Spinal cord (tissue), 9 donors: ENCODE measurements at regions not wholly inside any gene's neighbourhood (a gene's known extent, or its start where the extent isn't known, plus 50 kb on each side); places are given as distances from the start of the nearest gene placed in this dataset.
A peak's percentile ranks its signal among the peaks of the same experiment; 100 is the strongest.

Experiments used
- DNase-seq, 6 donors: peaks; one replicate each; pipeline versions ENCODE4 v3.0.0 to v3.0.0-alpha.2; 2013 to 2015; ENCODE audit warnings: low spot score in 6 of 6, low read depth in 4 of 6
- H3K27ac ChIP-seq: one replicate; pipeline ENCODE4 v1.5.1; 2013; ENCODE audit warnings: low read depth, low read length, control low read depth
- H3K27me3 ChIP-seq: one replicate; pipeline ENCODE4 v1.6.1; 2013; ENCODE audit warnings: low read length; ENCODE audit not compliant: control insufficient read depth, insufficient read depth
- H3K36me3 ChIP-seq: one replicate; pipeline ENCODE4 v1.6.1; 2013; ENCODE audit warnings: low read length; ENCODE audit not compliant: control insufficient read depth, insufficient read depth
- H3K4me1 ChIP-seq: one replicate; pipeline ENCODE4 v1.6.1; 2013; ENCODE audit warnings: low read length; ENCODE audit not compliant: control insufficient read depth, insufficient read depth
- H3K4me3 ChIP-seq: one replicate; pipeline ENCODE4 v1.5.1; 2013; ENCODE audit warnings: low read depth, low read length, control low read depth
- H3K9me3 ChIP-seq: one replicate; pipeline ENCODE4 v1.6.1; 2013; ENCODE audit warnings: low read length; ENCODE audit not compliant: control insufficient read depth, insufficient read depth
- WGBS: methylation state at CpG from one replicate; pipeline ENCODE4 v1.1.5; 2013; ENCODE audit warnings: missing lambda C conversion rate; ENCODE audit not compliant: insufficient coverage; 5-methylcytosine and 5-hydroxymethylcytosine counted together
- donor health status: healthy.

- WGBS, result 100% methylated on average over 1 of the region's 2 CpGs
- no peak overlapping the region for H3K27ac ChIP-seq
- DNase-seq, result no peak
- H3K27me3 ChIP-seq, result no peaks in the 10 kb centered on the region
- H3K4me3 ChIP-seq, result no peak overlapping the region
- H3K36me3 ChIP-seq, result no peaks in the 10 kb centered on the region
- H3K4me1 ChIP-seq, result no peaks in the 10 kb centered on the region
- peaks cover 2% of the 10 kb centered on the region for H3K9me3 ChIP-seq
These were observed 561.1 kb upstream of the ACO1 start for GRCh38 chr9:31823365-31823764.

GRCh38 chr9:31824860-31825259 is 559.6 kb upstream of the ACO1 start:
- no CpG with 5 or more reads among the region's 2 CpGs for WGBS

GRCh38 chr9:31837211-31837610 is 547.2 kb upstream of the ACO1 start:
- no peak overlapping the region for H3K4me3 ChIP-seq
- WGBS, result no CpG with 5 or more reads among the region's 3 CpGs
- H3K4me1 ChIP-seq, result no peaks in the 10 kb centered on the region
- H3K27ac ChIP-seq, result no peak overlapping the region
- no peaks in the 10 kb centered on the region for H3K9me3 ChIP-seq
- H3K27me3 ChIP-seq, result no peaks in the 10 kb centered on the region
- H3K36me3 ChIP-seq, result no peaks in the 10 kb centered on the region
- DNase-seq, result no peak

More at GRCh38 chr9:31824860-31825259, 559.6 kb upstream of the ACO1 start:
- H3K4me1 ChIP-seq, result no peaks in the 10 kb centered on the region
- H3K27ac ChIP-seq, result no peak overlapping the region
- no peak overlapping the region for H3K4me3 ChIP-seq
- H3K9me3 ChIP-seq, result peaks cover 2% of the 10 kb centered on the region
- H3K36me3 ChIP-seq, result no peaks in the 10 kb centered on the region
- no peaks in the 10 kb centered on the region for H3K27me3 ChIP-seq
- DNase-seq, result no peak

- WGBS, result 83% methylated on average over 1 of the region's 1 CpG
- Histone ChIP-seq H3K36me3 (no peaks in the 10 kb centered on the region), H3K4me3 (no peak overlapping the region), H3K4me1 (no peaks in the 10 kb centered on the region), H3K27ac (no peak overlapping the region), H3K27me3 (no peaks in the 10 kb centered on the region), H3K9me3 (no peaks in the 10 kb centered on the region)
- peak in 5 of 6 donors; percentile 8 to 85 (median 20) for DNase-seq
These were observed 545.2 kb upstream of the ACO1 start for GRCh38 chr9:31839273-31839672.

GRCh38 chr9:31840702-31841101 is 543.7 kb upstream of the ACO1 start:
- no peak overlapping the region for H3K27ac ChIP-seq
- DNase-seq, result no peak
- no peaks in the 10 kb centered on the region for H3K9me3 ChIP-seq
- H3K36me3 ChIP-seq, result no peaks in the 10 kb centered on the region
- H3K4me3 ChIP-seq, result no peak overlapping the region
- WGBS, result no CpG with 5 or more reads among the region's 4 CpGs
- H3K27me3 ChIP-seq, result no peaks in the 10 kb centered on the region
- H3K4me1 ChIP-seq, result no peaks in the 10 kb centered on the region

- H3K27ac ChIP-seq, result no peak overlapping the region
- WGBS, result no CpG with 5 or more reads among the region's 1 CpG
- H3K27me3 ChIP-seq, result no peaks in the 10 kb centered on the region
- DNase-seq, result no peak
- no peak overlapping the region for H3K4me3 ChIP-seq
- no peaks in the 10 kb centered on the region for H3K4me1 ChIP-seq
- H3K36me3 ChIP-seq, result no peaks in the 10 kb centered on the region
- no peaks in the 10 kb centered on the region for H3K9me3 ChIP-seq
These were observed 536.5 kb upstream of the ACO1 start for GRCh38 chr9:31847963-31848362.

GRCh38 chr9:31848505-31849285 is 535.7 kb upstream of the ACO1 start:
- Histone ChIP-seq H3K4me1 (no peaks in the 10 kb centered on the region), H3K9me3 (no peaks in the 10 kb centered on the region), H3K4me3 (no peak overlapping the region), H3K36me3 (no peaks in the 10 kb centered on the region), H3K27me3 (no peaks in the 10 kb centered on the region), H3K27ac (no peak overlapping the region)
- DNase-seq, result no peak
- 94% methylated on average over 14 of the region's 19 CpGs for WGBS

- Histone ChIP-seq H3K36me3 (no peaks in the 10 kb centered on the region), H3K27ac (no peak overlapping the region), H3K27me3 (no peaks in the 10 kb centered on the region), H3K4me1 (no peaks in the 10 kb centered on the region), H3K4me3 (no peak overlapping the region), H3K9me3 (no peaks in the 10 kb centered on the region)
- no peak for DNase-seq
- WGBS, result 100% methylated on average over 3 of the region's 3 CpGs
These were observed 530.3 kb upstream of the ACO1 start for GRCh38 chr9:31854187-31854586.

- Histone ChIP-seq H3K4me3 (no peak overlapping the region), H3K27ac (no peak overlapping the region), H3K9me3 (no peaks in the 10 kb centered on the region), H3K36me3 (no peaks in the 10 kb centered on the region), H3K4me1 (no peaks in the 10 kb centered on the region), H3K27me3 (no peaks in the 10 kb centered on the region)
- DNase-seq, result no peak
- 94% methylated on average over 5 of the region's 5 CpGs for WGBS
These were observed 515.6 kb upstream of the ACO1 start for GRCh38 chr9:31868830-31869229.

GRCh38 chr9:31870276-31870675 is 514.2 kb upstream of the ACO1 start:
- no peak overlapping the region for H3K4me3 ChIP-seq
- no CpG with 5 or more reads among the region's 2 CpGs for WGBS
- no peaks in the 10 kb centered on the region for H3K4me1 ChIP-seq
- no peaks in the 10 kb centered on the region for H3K9me3 ChIP-seq
- H3K27ac ChIP-seq, result no peak overlapping the region
- no peaks in the 10 kb centered on the region for H3K27me3 ChIP-seq
- no peak for DNase-seq
- H3K36me3 ChIP-seq, result no peaks in the 10 kb centered on the region
